BE2C (cell line): ENCODE measurements at regions not wholly inside any gene's neighbourhood (a gene's known extent, or its start where the extent isn't known, plus 50 kb on each side); places are given as distances from the start of the nearest gene placed in this dataset.

ENCODE experiments used
- DNase-seq: peaks from one replicate; pipeline ENCODE4 v3.0.0-alpha.2; 2020
- H3K27me3 ChIP-seq: fragments of 250-450 bp; sonication (Bioruptor Pico); 2 replicates; pipeline ENCODE4 v1.5.1; 2020; ENCODE audit warnings: mild to moderate bottlenecking
- H3K36me3 ChIP-seq: fragments of 250-450 bp; sonication (Bioruptor Pico); 2 replicates; pipeline ENCODE4 v1.5.1; 2020; ENCODE audit warnings: mild to moderate bottlenecking
- H3K4me1 ChIP-seq: fragments of 250-450 bp; sonication (Bioruptor Pico); 2 replicates; pipeline ENCODE4 v1.5.1; 2020
- H3K4me3 ChIP-seq: 2 replicates; pipeline ENCODE4 v1.5.1; 2011; ENCODE audit warnings: low read depth, low read length
- H3K9me3 ChIP-seq: fragments of 250-450 bp; sonication (Bioruptor Pico); 2 replicates; pipeline ENCODE4 v1.5.1; 2020
- CTCF ChIP-seq: IDR thresholded peaks from 2 replicates; pipeline ENCODE4 v1.5.1; 2012; ENCODE audit warnings: mild to moderate bottlenecking, low read depth, low read length

- Histone ChIP-seq H3K4me3 (no peak overlapping the region), H3K9me3 (no peaks in the 10 kb centered on the region), H3K36me3 (no peaks in the 10 kb centered on the region), H3K4me1 (no peaks in the 10 kb centered on the region), H3K27me3 (no peaks in the 10 kb centered on the region)
- TF ChIP-seq CTCF: no peak
- DNase-seq: no peak
Measured at GRCh38 chr6:84512391-84512790, 252.0 kb downstream of the TBX18 start.

GRCh38 chr6:84511929-84512328, 252.5 kb downstream of the TBX18 start:
- no peak for DNase-seq
- TF ChIP-seq CTCF: no peak
- Histone ChIP-seq H3K4me3 (no peak overlapping the region), H3K27me3 (no peaks in the 10 kb centered on the region), H3K36me3 (no peaks in the 10 kb centered on the region), H3K9me3 (no peaks in the 10 kb centered on the region), H3K4me1 (no peaks in the 10 kb centered on the region)

GRCh38 chr6:84508981-84509380, 255.4 kb downstream of the TBX18 start:
- H3K36me3 ChIP-seq: no peaks in the 10 kb centered on the region
- no peaks in the 10 kb centered on the region for H3K9me3 ChIP-seq
- no peak for DNase-seq
- TF ChIP-seq CTCF: no peak
- no peaks in the 10 kb centered on the region for H3K4me1 ChIP-seq
- H3K4me3 ChIP-seq: no peak overlapping the region
- H3K27me3 ChIP-seq: no peaks in the 10 kb centered on the region

- no peak for TF ChIP-seq CTCF
- H3K9me3 ChIP-seq: no peaks in the 10 kb centered on the region
- no peak for DNase-seq
- no peaks in the 10 kb centered on the region for H3K27me3 ChIP-seq
- no peak overlapping the region for H3K4me3 ChIP-seq
- H3K36me3 ChIP-seq: no peaks in the 10 kb centered on the region
- H3K4me1 ChIP-seq: no peaks in the 10 kb centered on the region
Measured at GRCh38 chr6:84508334-84508733, 256.1 kb downstream of the TBX18 start.

- H3K4me1 ChIP-seq: no peaks in the 10 kb centered on the region
- no peak for DNase-seq
- H3K27me3 ChIP-seq: no peaks in the 10 kb centered on the region
- H3K36me3 ChIP-seq: no peaks in the 10 kb centered on the region
- no peak overlapping the region for H3K4me3 ChIP-seq
- no peaks in the 10 kb centered on the region for H3K9me3 ChIP-seq
- TF ChIP-seq CTCF: no peak
Measured at GRCh38 chr6:84504025-84504424, 260.4 kb downstream of the TBX18 start.

- Histone ChIP-seq H3K4me1 (no peaks in the 10 kb centered on the region), H3K4me3 (no peak overlapping the region), H3K9me3 (no peaks in the 10 kb centered on the region), H3K27me3 (no peaks in the 10 kb centered on the region), H3K36me3 (no peaks in the 10 kb centered on the region)
- no peak for DNase-seq
- TF ChIP-seq CTCF: no peak
Measured at GRCh38 chr6:84501315-84501714, 263.1 kb downstream of the TBX18 start.
